Heart left ventricle (tissue), 13 donors: ENCODE measurements at regions not wholly inside any gene's neighbourhood (a gene's known extent, or its start where the extent isn't known, plus 50 kb on each side); places are given as distances from the start of the nearest gene placed in this dataset.
"Not testable (repeated sequence)": the region's sequence is repeated elsewhere in the genome, so short reads cannot be mapped to it uniquely, and the experiment has no call there.

Experiments used
- CTCF ChIP-seq, 12 donors: fragments of 200-600 bp; sonication (generic) in 4 of 12; IDR thresholded peaks; one replicate each; pipeline versions ENCODE4 v1.5.0 to v1.8.0; 2018 to 2022; ENCODE audit warnings: antibody characterized with exemption in 12 of 12, mild to moderate bottlenecking in 5 of 12
- POLR2A ChIP-seq, 2 donors: fragments of 450-650 bp; IDR thresholded peaks; one replicate each; pipeline ENCODE4 v1.6.1; 2017; ENCODE audit warnings: antibody characterized with exemption in 2 of 2, mild to moderate bottlenecking in 2 of 2, moderate library complexity in 2 of 2
- donor health status: ischemic (EF 13 %, LVEDD 7.1; RV severe dilation, severe dysfunction).
- donor health status: DM: no; HTN: yes; CAD: no.
- donor health status: DM: no; HTN: no; CAD: no.
- donor health status: ischemic (EF 25% LVEDD 6.9; RV normal size, moderate dysfunction).
- donor health status: ischemic (EF 25% LVEDD 5.7; RV mildly dilated, moderate dysfunction).
- donor health status: ischemic (EF 35%, LVEDD 5.7; RV mildly dilated, moderate dysfunction).
- donor health status: nonischemic (EF 11% LVEDD 7.7; RV severe dilation, severe dysfunction).
- donor health status: DM: yes; HTN: yes; CAD: no.
- donor health status: PGD.
- donor health status: ischemic (EF 29% LVEDD 5.4; RV normal size, mild dysfunction).
- donor health status: nonischemic (EF 23%, LVEDD 6.1; RV moderate dilation, normal function).

- not testable (repeated sequence) for TF ChIP-seq POLR2A, CTCF (IDR thresholded peaks at IDR 0.05)
These were observed 103.5 kb upstream of the ADRA1B start for GRCh38 chr5:159812759-159813158.
